ENCODE measurements at regions not wholly inside any gene's neighbourhood (a gene's known extent, or its start where the extent isn't known, plus 50 kb on each side); places are given as distances from the start of the nearest gene placed in this dataset.

DNA sequence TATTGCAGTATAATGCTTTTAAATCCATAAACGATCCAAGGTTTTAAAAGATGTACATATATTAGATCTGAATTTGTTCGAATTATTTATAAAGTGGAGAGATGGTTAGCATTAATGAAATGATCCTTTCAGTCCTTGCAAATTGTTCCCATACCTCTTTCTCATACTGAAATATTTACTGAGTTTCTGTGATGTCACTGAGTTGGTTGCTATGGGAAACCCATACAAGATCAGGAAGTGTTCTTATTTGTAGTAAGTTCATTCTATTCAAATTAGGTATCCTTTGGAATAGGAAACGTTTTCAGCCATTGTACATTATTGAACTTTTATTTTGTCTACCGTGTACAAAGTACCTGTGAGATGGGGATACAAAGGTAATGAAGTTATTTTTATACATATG lies 73.2 kb upstream of the CHL1 start:
- no peak for TF ChIP-seq EZH2 (IDR thresholded peaks at IDR 0.05)
- TF ChIP-seq POLR2AphosphoS5 (IDR thresholded peaks at IDR 0.05; ENCODE audit: borderline replicate concordance, low read depth, low read length) = no peak
- TF ChIP-seq FOXP2 (optimal IDR thresholded peaks at IDR 0.05; ENCODE audit: control extremely low read depth, extremely low read length, insufficient read depth) = no peak
